Heart left ventricle (tissue), 13 donors: ENCODE measurements at regions not wholly inside any gene's neighbourhood (a gene's known extent, or its start where the extent isn't known, plus 50 kb on each side); places are given as distances from the start of the nearest gene placed in this dataset.

ENCODE experiments used
- POLR2A ChIP-seq, 2 donors: fragments of 450-650 bp; IDR thresholded peaks; one replicate each; pipeline ENCODE4 v1.6.1; 2017; ENCODE audit warnings: antibody characterized with exemption in 2 of 2, mild to moderate bottlenecking in 2 of 2, moderate library complexity in 2 of 2
- TF ChIP-seq, protein P1 (sequence below), 12 donors: fragments of 200-600 bp; sonication (generic) in 4 of 12; IDR thresholded peaks; one replicate each; pipeline versions ENCODE4 v1.5.0 to v1.8.0; 2018 to 2022; ENCODE audit warnings: antibody characterized with exemption in 12 of 12, mild to moderate bottlenecking in 5 of 12
- donor health status: ischemic (EF 13 %, LVEDD 7.1; RV severe dilation, severe dysfunction).
- donor health status: DM: no; HTN: yes; CAD: no.
- donor health status: DM: no; HTN: no; CAD: no.
- donor health status: ischemic (EF 25% LVEDD 6.9; RV normal size, moderate dysfunction).
- donor health status: ischemic (EF 25% LVEDD 5.7; RV mildly dilated, moderate dysfunction).
- donor health status: ischemic (EF 35%, LVEDD 5.7; RV mildly dilated, moderate dysfunction).
- donor health status: nonischemic (EF 11% LVEDD 7.7; RV severe dilation, severe dysfunction).
- donor health status: DM: yes; HTN: yes; CAD: no.
- donor health status: PGD.
- donor health status: ischemic (EF 29% LVEDD 5.4; RV normal size, mild dysfunction).
- donor health status: nonischemic (EF 23%, LVEDD 6.1; RV moderate dilation, normal function).

DNA sequence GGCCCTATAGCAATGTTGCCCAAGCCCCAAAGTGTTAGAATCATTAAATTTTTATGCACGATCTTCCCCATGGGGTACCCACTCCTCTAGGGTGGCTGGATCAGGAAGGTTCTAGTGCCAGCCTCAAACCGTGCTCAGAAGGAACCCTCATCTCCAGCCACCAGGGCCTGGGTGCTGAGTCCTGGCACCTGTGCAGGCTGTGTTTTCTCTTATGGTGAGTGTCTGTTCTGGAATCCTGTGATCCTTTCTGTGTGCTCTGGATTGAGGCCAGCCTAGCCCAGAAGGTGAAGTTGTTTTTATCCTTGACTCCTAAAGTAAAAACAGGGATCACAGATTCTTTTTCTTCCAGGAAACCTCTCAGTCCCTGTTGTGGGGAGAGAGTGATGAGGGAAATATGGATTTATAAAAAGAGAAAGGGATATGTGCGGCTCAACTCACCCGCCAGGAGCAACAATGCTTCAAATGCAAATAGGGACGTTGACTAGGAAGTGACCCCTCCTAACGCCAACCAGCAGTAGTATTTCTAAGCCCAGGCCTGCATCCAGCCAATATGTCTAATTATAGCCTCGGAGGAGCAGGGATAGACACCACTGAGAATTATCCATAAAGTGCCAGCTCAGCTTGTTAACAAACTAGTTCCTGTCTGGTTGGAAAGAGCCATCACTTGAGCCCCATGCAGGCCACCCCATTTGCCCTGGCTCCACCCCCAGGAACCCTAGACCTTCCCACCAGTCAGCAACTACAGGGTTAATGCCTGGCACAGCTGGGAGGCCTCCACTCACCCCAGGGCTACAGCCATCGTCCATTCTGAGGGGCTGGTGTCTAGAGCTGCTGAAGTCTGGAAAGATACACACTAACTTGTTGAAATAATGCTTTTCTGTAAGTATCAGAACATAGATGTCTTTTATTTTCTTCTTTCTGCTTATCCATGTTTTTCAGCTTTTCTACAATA is 513.5 kb upstream of the PROK2 start:
- TF ChIP-seq POLR2A (IDR thresholded peaks at IDR 0.05): no peak
- TF ChIP-seq, protein P1, sequence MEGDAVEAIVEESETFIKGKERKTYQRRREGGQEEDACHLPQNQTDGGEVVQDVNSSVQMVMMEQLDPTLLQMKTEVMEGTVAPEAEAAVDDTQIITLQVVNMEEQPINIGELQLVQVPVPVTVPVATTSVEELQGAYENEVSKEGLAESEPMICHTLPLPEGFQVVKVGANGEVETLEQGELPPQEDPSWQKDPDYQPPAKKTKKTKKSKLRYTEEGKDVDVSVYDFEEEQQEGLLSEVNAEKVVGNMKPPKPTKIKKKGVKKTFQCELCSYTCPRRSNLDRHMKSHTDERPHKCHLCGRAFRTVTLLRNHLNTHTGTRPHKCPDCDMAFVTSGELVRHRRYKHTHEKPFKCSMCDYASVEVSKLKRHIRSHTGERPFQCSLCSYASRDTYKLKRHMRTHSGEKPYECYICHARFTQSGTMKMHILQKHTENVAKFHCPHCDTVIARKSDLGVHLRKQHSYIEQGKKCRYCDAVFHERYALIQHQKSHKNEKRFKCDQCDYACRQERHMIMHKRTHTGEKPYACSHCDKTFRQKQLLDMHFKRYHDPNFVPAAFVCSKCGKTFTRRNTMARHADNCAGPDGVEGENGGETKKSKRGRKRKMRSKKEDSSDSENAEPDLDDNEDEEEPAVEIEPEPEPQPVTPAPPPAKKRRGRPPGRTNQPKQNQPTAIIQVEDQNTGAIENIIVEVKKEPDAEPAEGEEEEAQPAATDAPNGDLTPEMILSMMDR (IDR thresholded peaks at IDR 0.05): no peak
